HG03064 (cell line): ENCODE measurements at regions not wholly inside any gene's neighbourhood (a gene's known extent, or its start where the extent isn't known, plus 50 kb on each side); places are given as distances from the start of the nearest gene placed in this dataset.

Experiments used
- ATAC-seq: cut with Tn5 transposase; IDR thresholded peaks from one replicate; pipeline ENCODE4 v1.9.1; 2021; ENCODE audit warnings: low read depth; ENCODE audit not compliant: unreplicated experiment

GRCh38 chr10:43737003-43737402 is 88.3 kb upstream of the ZNF32 start:
- no peak for ATAC-seq

GRCh38 chr10:43735907-43736306 is 87.2 kb upstream of the ZNF32 start:
- no peak for ATAC-seq

GRCh38 chr10:43734716-43735115 is 86.0 kb upstream of the ZNF32 start:
- no peak for ATAC-seq

- no peak for ATAC-seq
Measured at GRCh38 chr10:43731486-43731885, 82.8 kb upstream of the ZNF32 start.

GRCh38 chr10:43728425-43728824 is 79.7 kb upstream of the ZNF32 start:
- no peak for ATAC-seq

GRCh38 chr10:43727935-43728334 is 79.3 kb upstream of the ZNF32 start:
- no peak for ATAC-seq

- ATAC-seq = no peak
Measured at GRCh38 chr10:43715334-43715733, 66.7 kb upstream of the ZNF32 start.

GRCh38 chr10:43712821-43713584 is 64.3 kb upstream of the ZNF32 start:
- ATAC-seq = no peak

GRCh38 chr10:43710772-43711471 is 62.2 kb upstream of the ZNF32 start:
- no peak for ATAC-seq

GRCh38 chr10:43708262-43708661 is 59.6 kb upstream of the ZNF32 start:
- ATAC-seq = no peak

- no peak for ATAC-seq
Measured at GRCh38 chr10:43707770-43708169, 59.1 kb upstream of the ZNF32 start.

GRCh38 chr10:43706166-43706565 is 57.5 kb upstream of the ZNF32 start:
- ATAC-seq = no peak

- ATAC-seq = no peak
Measured at GRCh38 chr10:43703286-43703685, 54.6 kb upstream of the ZNF32 start.

- ATAC-seq = no peak
Measured at GRCh38 chr10:43702936-43703281, 54.2 kb upstream of the ZNF32 start.

- no peak for ATAC-seq
Measured at GRCh38 chr10:43702213-43702935, 53.7 kb upstream of the ZNF32 start.

- no peak for ATAC-seq
Measured at GRCh38 chr10:43701295-43701694, 52.6 kb upstream of the ZNF32 start.

- no peak for ATAC-seq
Measured at GRCh38 chr10:43700306-43700705, 51.6 kb upstream of the ZNF32 start.

- no peak for ATAC-seq
Measured at GRCh38 chr10:43699516-43699915, 50.8 kb upstream of the ZNF32 start.
